Loucy (cell line): ENCODE measurements at regions not wholly inside any gene's neighbourhood (a gene's known extent, or its start where the extent isn't known, plus 50 kb on each side); places are given as distances from the start of the nearest gene placed in this dataset.

Experiments used
- EZH2phosphoT487 ChIP-seq: fragments of 200-600 bp; IDR thresholded peaks from 2 replicates; pipeline ENCODE4 v1.6.1; 2018; ENCODE audit warnings: antibody characterized with exemption, mild to moderate bottlenecking, moderate library complexity, borderline replicate concordance
- TF ChIP-seq, protein P1 (sequence below): fragments of 200-600 bp; sonication (generic); conservative IDR thresholded peaks from 2 replicates; pipeline ENCODE4 v1.5.1; 2014; ENCODE audit warnings: mild to moderate bottlenecking, antibody characterized with exemption, low read length

DNA sequence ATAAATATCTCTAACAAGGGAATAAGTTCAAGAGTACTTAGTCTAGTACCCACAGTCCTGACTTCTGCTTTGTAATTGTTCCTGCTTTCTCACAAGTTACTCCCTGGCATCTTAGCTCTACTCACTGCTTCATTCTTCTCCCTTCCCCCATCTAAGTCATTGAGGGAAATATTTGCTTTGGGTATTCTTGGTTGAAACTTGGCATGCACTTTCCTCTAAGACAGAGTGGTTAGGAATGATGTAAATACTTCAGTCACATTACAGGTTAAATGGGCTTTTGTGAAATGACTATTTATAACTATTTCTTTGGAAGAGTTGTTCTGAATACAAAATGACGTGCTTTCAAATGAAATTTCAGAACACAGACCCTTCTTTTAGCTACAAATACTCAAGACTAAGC, 67.7 kb upstream of the PLEKHG1 start:
- TF ChIP-seq, protein P1, sequence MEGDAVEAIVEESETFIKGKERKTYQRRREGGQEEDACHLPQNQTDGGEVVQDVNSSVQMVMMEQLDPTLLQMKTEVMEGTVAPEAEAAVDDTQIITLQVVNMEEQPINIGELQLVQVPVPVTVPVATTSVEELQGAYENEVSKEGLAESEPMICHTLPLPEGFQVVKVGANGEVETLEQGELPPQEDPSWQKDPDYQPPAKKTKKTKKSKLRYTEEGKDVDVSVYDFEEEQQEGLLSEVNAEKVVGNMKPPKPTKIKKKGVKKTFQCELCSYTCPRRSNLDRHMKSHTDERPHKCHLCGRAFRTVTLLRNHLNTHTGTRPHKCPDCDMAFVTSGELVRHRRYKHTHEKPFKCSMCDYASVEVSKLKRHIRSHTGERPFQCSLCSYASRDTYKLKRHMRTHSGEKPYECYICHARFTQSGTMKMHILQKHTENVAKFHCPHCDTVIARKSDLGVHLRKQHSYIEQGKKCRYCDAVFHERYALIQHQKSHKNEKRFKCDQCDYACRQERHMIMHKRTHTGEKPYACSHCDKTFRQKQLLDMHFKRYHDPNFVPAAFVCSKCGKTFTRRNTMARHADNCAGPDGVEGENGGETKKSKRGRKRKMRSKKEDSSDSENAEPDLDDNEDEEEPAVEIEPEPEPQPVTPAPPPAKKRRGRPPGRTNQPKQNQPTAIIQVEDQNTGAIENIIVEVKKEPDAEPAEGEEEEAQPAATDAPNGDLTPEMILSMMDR = no peak
- TF ChIP-seq EZH2phosphoT487 = no peak
